Loucy (cell line): ENCODE measurements at regions not wholly inside any gene's neighbourhood (a gene's known extent, or its start where the extent isn't known, plus 50 kb on each side); places are given as distances from the start of the nearest gene placed in this dataset.

Source experiments
- H2AFZ ChIP-seq: fragments of 200-600 bp; sonication (generic); 2 replicates; pipeline ENCODE4 v1.6.0; 2016; ENCODE audit warnings: antibody characterized with exemption, mild to moderate bottlenecking, low read length, moderate library complexity
- H3F3A ChIP-seq: fragments of 200-600 bp; 2 replicates; pipeline ENCODE4 v1.6.0; 2016; ENCODE audit warnings: antibody characterized with exemption, low read depth, mild to moderate bottlenecking
- H3K27me3 ChIP-seq: fragments of 200-600 bp; sonication (generic); 2 replicates; pipeline ENCODE4 v1.6.1; 2014; ENCODE audit warnings: low read length, mild to moderate bottlenecking; ENCODE audit not compliant: insufficient read depth, poor library complexity, severe bottlenecking
- H3K36me3 ChIP-seq: fragments of 200-600 bp; sonication (generic); 2 replicates; pipeline ENCODE4 v1.6.1; 2016; ENCODE audit warnings: low read length; ENCODE audit not compliant: insufficient read depth
- H3K4me1 ChIP-seq: fragments of 200-600 bp; sonication (generic); 2 replicates; pipeline ENCODE4 v1.5.1; 2014; ENCODE audit warnings: low read length, mild to moderate bottlenecking; ENCODE audit not compliant: insufficient read depth, poor library complexity, severe bottlenecking
- H3K4me2 ChIP-seq: fragments of 200-600 bp; sonication (generic); 2 replicates; pipeline ENCODE4 v1.6.0; 2014; ENCODE audit warnings: antibody characterized with exemption, low read length, low read depth, mild to moderate bottlenecking; ENCODE audit not compliant: poor library complexity, severe bottlenecking
- H3K4me3 ChIP-seq: fragments of 200-600 bp; sonication (generic); 2 replicates; pipeline ENCODE4 v1.5.1; 2014; ENCODE audit warnings: low read length, mild to moderate bottlenecking, mixed read lengths; ENCODE audit not compliant: poor library complexity, severe bottlenecking
- H3K79me2 ChIP-seq: fragments of 200-600 bp; sonication (generic); 2 replicates; pipeline ENCODE4 v1.6.1; 2014; ENCODE audit warnings: low read length; ENCODE audit not compliant: insufficient read depth
- H3K9ac ChIP-seq: fragments of 200-600 bp; sonication (generic); 2 replicates; pipeline ENCODE4 v1.6.0; 2014; ENCODE audit warnings: mild to moderate bottlenecking, low read depth, low read length, moderate library complexity; ENCODE audit not compliant: poor library complexity, severe bottlenecking
- H3K9me2 ChIP-seq: fragments of 200-600 bp; sonication (generic); replicated peaks from 2 replicates; pipeline ENCODE4 v1.6.1; 2016; ENCODE audit warnings: low read depth, low read length, mixed read lengths
- H3K9me3 ChIP-seq: fragments of 200-600 bp; sonication (generic); 2 replicates; pipeline ENCODE4 v1.6.1; 2014; ENCODE audit warnings: mild to moderate bottlenecking, antibody characterized with exemption, low read length, low read depth; ENCODE audit not compliant: insufficient read depth
- H4K20me1 ChIP-seq: fragments of 200-600 bp; sonication (generic); 2 replicates; pipeline ENCODE4 v1.6.0; 2014; ENCODE audit warnings: antibody characterized with exemption, low read length, mild to moderate bottlenecking; ENCODE audit not compliant: insufficient read depth, poor library complexity, severe bottlenecking
- EZH2phosphoT487 ChIP-seq: fragments of 200-600 bp; IDR thresholded peaks from 2 replicates; pipeline ENCODE4 v1.6.1; 2018; ENCODE audit warnings: antibody characterized with exemption, mild to moderate bottlenecking, moderate library complexity, borderline replicate concordance
- TF ChIP-seq, protein P1 (sequence below): fragments of 200-600 bp; sonication (generic); conservative IDR thresholded peaks from 2 replicates; pipeline ENCODE4 v1.5.1; 2014; ENCODE audit warnings: mild to moderate bottlenecking, antibody characterized with exemption, low read length

GRCh38 chr12:105671720-105672119, 341.2 kb downstream of the C12orf75 start:
- Histone ChIP-seq H3K36me3 (no peaks in the 10 kb centered on the region), H3K9me2 (no peaks in the 10 kb centered on the region), H3K79me2 (no peaks in the 10 kb centered on the region), H3K9ac (no peak overlapping the region), H3K27me3 (no peaks in the 10 kb centered on the region), H4K20me1 (no peaks in the 10 kb centered on the region), H3K4me3 (no peak overlapping the region), H2AFZ (no peak overlapping the region), H3K9me3 (no peaks in the 10 kb centered on the region), H3K4me2 (no peak overlapping the region), H3K4me1 (no peaks in the 10 kb centered on the region), H3F3A (no peaks in the 10 kb centered on the region)
- TF ChIP-seq, protein P1, sequence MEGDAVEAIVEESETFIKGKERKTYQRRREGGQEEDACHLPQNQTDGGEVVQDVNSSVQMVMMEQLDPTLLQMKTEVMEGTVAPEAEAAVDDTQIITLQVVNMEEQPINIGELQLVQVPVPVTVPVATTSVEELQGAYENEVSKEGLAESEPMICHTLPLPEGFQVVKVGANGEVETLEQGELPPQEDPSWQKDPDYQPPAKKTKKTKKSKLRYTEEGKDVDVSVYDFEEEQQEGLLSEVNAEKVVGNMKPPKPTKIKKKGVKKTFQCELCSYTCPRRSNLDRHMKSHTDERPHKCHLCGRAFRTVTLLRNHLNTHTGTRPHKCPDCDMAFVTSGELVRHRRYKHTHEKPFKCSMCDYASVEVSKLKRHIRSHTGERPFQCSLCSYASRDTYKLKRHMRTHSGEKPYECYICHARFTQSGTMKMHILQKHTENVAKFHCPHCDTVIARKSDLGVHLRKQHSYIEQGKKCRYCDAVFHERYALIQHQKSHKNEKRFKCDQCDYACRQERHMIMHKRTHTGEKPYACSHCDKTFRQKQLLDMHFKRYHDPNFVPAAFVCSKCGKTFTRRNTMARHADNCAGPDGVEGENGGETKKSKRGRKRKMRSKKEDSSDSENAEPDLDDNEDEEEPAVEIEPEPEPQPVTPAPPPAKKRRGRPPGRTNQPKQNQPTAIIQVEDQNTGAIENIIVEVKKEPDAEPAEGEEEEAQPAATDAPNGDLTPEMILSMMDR: no peak

GRCh38 chr12:105672121-105672975, 341.9 kb downstream of the C12orf75 start:
- Histone ChIP-seq H3K9ac (no peak overlapping the region), H3K79me2 (no peaks in the 10 kb centered on the region), H3K4me2 (no peak overlapping the region), H3K9me3 (no peaks in the 10 kb centered on the region), H4K20me1 (no peaks in the 10 kb centered on the region), H3K4me1 (no peaks in the 10 kb centered on the region), H3K9me2 (no peaks in the 10 kb centered on the region), H2AFZ (no peak overlapping the region), H3K36me3 (no peaks in the 10 kb centered on the region), H3K27me3 (no peaks in the 10 kb centered on the region), H3F3A (no peaks in the 10 kb centered on the region), H3K4me3 (no peak overlapping the region)
- no peak for TF ChIP-seq EZH2phosphoT487
- TF ChIP-seq, protein P1: no peak

- H2AFZ ChIP-seq: no peak overlapping the region
- no peaks in the 10 kb centered on the region for H3F3A ChIP-seq
- H3K9ac ChIP-seq: no peak overlapping the region
- no peaks in the 10 kb centered on the region for H3K9me2 ChIP-seq
- H3K9me3 ChIP-seq: no peaks in the 10 kb centered on the region
- H3K36me3 ChIP-seq: no peaks in the 10 kb centered on the region
- H3K79me2 ChIP-seq: no peaks in the 10 kb centered on the region
- H3K4me2 ChIP-seq: no peak overlapping the region
- TF ChIP-seq, protein P1: no peak
- no peak for TF ChIP-seq EZH2phosphoT487
- H3K4me3 ChIP-seq: no peak overlapping the region
- no peaks in the 10 kb centered on the region for H3K27me3 ChIP-seq
- no peaks in the 10 kb centered on the region for H4K20me1 ChIP-seq
- H3K4me1 ChIP-seq: no peaks in the 10 kb centered on the region
Measured at GRCh38 chr12:105674871-105675699, 344.6 kb downstream of the C12orf75 start.
